GM23248 (cell line): ENCODE measurements at regions not wholly inside any gene's neighbourhood (a gene's known extent, or its start where the extent isn't known, plus 50 kb on each side); places are given as distances from the start of the nearest gene placed in this dataset.

ENCODE experiments used
- DNase-seq: peaks from one replicate; pipeline ENCODE4 v3.0.0-alpha.2; 2015
- H2AFZ ChIP-seq: fragments of 200-600 bp; sonication (generic); 2 replicates; pipeline ENCODE4 v1.6.1; 2016; ENCODE audit warnings: antibody characterized with exemption
- H3F3A ChIP-seq: fragments of 200-600 bp; sonication (generic); 2 replicates; pipeline ENCODE4 v1.6.1; 2016; ENCODE audit warnings: mild to moderate bottlenecking, antibody characterized with exemption, mixed run types; ENCODE audit not compliant: insufficient read depth
- H3K27ac ChIP-seq: fragments of 200-600 bp; sonication (generic); 2 replicates; pipeline ENCODE4 v1.5.1; 2016; ENCODE audit warnings: mild to moderate bottlenecking
- H3K27me3 ChIP-seq: fragments of 200-600 bp; sonication (generic); replicated peaks from 2 replicates; pipeline ENCODE4 v1.6.1; 2016; ENCODE audit warnings: mild to moderate bottlenecking; ENCODE audit not compliant: insufficient read depth
- H3K36me3 ChIP-seq: fragments of 200-600 bp; sonication (generic); 2 replicates; pipeline ENCODE4 v1.6.1; 2016; ENCODE audit warnings: low read depth, mild to moderate bottlenecking
- H3K4me1 ChIP-seq: fragments of 200-600 bp; sonication (generic); 2 replicates; pipeline ENCODE4 v1.6.1; 2016; ENCODE audit warnings: mild to moderate bottlenecking; ENCODE audit not compliant: insufficient read depth
- H3K4me2 ChIP-seq: fragments of 200-600 bp; sonication (generic); one replicate; pipeline ENCODE4 v1.6.1; 2016; ENCODE audit warnings: mild to moderate bottlenecking; ENCODE audit not compliant: unreplicated experiment
- H3K4me3 ChIP-seq: fragments of 200-600 bp; sonication (generic); 2 replicates; pipeline ENCODE4 v1.5.1; 2016; ENCODE audit warnings: mild to moderate bottlenecking
- H3K79me2 ChIP-seq: fragments of 200-600 bp; sonication (generic); 2 replicates; pipeline ENCODE4 v1.6.1; 2016; ENCODE audit warnings: mild to moderate bottlenecking; ENCODE audit not compliant: insufficient read depth
- H3K9ac ChIP-seq: fragments of 200-600 bp; sonication (generic); 2 replicates; pipeline ENCODE4 v1.6.1; 2016; ENCODE audit warnings: mild to moderate bottlenecking
- H3K9me2 ChIP-seq: fragments of 200-600 bp; sonication (generic); 2 replicates; pipeline ENCODE4 v1.6.1; 2016; ENCODE audit warnings: mixed run types, mild to moderate bottlenecking, moderate library complexity; ENCODE audit not compliant: insufficient read depth
- H3K9me3 ChIP-seq: fragments of 200-600 bp; sonication (generic); one replicate; pipeline ENCODE4 v1.6.1; 2017; ENCODE audit warnings: low read depth
- H4K20me1 ChIP-seq: fragments of 200-600 bp; sonication (generic); 2 replicates; pipeline ENCODE4 v1.6.0; 2016; ENCODE audit not compliant: insufficient read depth
- EZH2 ChIP-seq: fragments of 200-600 bp; sonication (generic); IDR thresholded peaks from 2 replicates; pipeline ENCODE4 v1.6.1; 2018; ENCODE audit warnings: antibody characterized with exemption, mild to moderate bottlenecking; ENCODE audit not compliant: insufficient read depth, poor library complexity, severe bottlenecking
- EZH2phosphoT487 ChIP-seq: fragments of 200-600 bp; sonication (generic); IDR thresholded peaks from 2 replicates; pipeline ENCODE4 v1.6.1; 2018; ENCODE audit warnings: antibody characterized with exemption, moderate library complexity, mild to moderate bottlenecking, low read depth; ENCODE audit not compliant: insufficient read depth
- WGBS, 2 experiments: methylation state at CpG; one replicate each; pipeline ENCODE4 v1.1.6; 2015 to 2017; ENCODE audit warnings: low lambda C conversion rate in 2 of 2, low coverage in 1 of 2; ENCODE audit errors: missing lambda C conversion rate in 2 of 2; 5-methylcytosine and 5-hydroxymethylcytosine counted together
- in situ Hi-C: fragments of 300-500 bp; cut with MboI; formaldehyde crosslinking; loops from 2 replicates; pipeline ENCODE4 v1.15.0; 2020

DNA sequence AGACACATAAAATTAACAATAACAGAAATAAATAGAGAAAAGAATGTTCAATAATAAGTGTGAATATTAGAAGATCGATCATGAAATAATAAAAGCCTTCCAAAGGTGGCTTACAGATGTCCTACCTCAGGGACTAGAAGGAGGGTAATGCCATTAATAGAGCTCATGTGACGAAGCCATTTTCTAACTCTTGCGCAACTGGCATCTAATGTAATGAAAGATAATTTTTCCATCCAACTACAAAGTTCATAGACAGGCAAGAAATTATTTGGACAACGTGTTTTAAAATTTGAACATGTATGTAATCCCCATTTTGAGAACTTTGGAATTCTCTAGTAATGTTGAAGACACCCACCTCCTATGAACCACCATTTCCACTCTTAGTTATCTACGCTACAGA lies 1394.3 kb upstream of the LRRTM3 start:
- Histone ChIP-seq H3K9me3 (no peaks in the 10 kb centered on the region), H3K9me2 (no peaks in the 10 kb centered on the region), H3K27me3 (no peaks in the 10 kb centered on the region), H3K79me2 (no peaks in the 10 kb centered on the region), H3K9ac (no peak overlapping the region), H3K4me1 (no peaks in the 10 kb centered on the region), H3F3A (no peaks in the 10 kb centered on the region), H3K27ac (no peak overlapping the region), H3K4me2 (no peak overlapping the region), H4K20me1 (no peaks in the 10 kb centered on the region), H2AFZ (no peak overlapping the region), H3K36me3 (no peaks in the 10 kb centered on the region), H3K4me3 (no peak overlapping the region)
- WGBS, 2 experiments = 39% methylated on average over 5 of the region's 5 CpGs
- TF ChIP-seq EZH2 (no peak), EZH2phosphoT487 (no peak)
- no peak for DNase-seq
- in situ Hi-C loops = no loop called here

GRCh38 chr10:65534771-65535170 lies 1391.1 kb upstream of the LRRTM3 start:
- no peaks in the 10 kb centered on the region for H3K36me3 ChIP-seq
- no peaks in the 10 kb centered on the region for H3K4me1 ChIP-seq
- no peaks in the 10 kb centered on the region for H3K27me3 ChIP-seq
- 0 to 2% methylated on average over 2 of the region's 2 CpGs for WGBS, 2 experiments
- H3K79me2 ChIP-seq = no peaks in the 10 kb centered on the region
- H2AFZ ChIP-seq = no peak overlapping the region
- no peaks in the 10 kb centered on the region for H3F3A ChIP-seq
- no peak for DNase-seq
- no peak overlapping the region for H3K4me2 ChIP-seq
- no peak for TF ChIP-seq EZH2phosphoT487
- no peak for TF ChIP-seq EZH2
- no peak overlapping the region for H3K4me3 ChIP-seq
- no peak overlapping the region for H3K27ac ChIP-seq
- H3K9me2 ChIP-seq = no peaks in the 10 kb centered on the region
- H4K20me1 ChIP-seq = no peaks in the 10 kb centered on the region
- H3K9ac ChIP-seq = no peak overlapping the region
- no peaks in the 10 kb centered on the region for H3K9me3 ChIP-seq
- in situ Hi-C loops = no loop called here

DNA sequence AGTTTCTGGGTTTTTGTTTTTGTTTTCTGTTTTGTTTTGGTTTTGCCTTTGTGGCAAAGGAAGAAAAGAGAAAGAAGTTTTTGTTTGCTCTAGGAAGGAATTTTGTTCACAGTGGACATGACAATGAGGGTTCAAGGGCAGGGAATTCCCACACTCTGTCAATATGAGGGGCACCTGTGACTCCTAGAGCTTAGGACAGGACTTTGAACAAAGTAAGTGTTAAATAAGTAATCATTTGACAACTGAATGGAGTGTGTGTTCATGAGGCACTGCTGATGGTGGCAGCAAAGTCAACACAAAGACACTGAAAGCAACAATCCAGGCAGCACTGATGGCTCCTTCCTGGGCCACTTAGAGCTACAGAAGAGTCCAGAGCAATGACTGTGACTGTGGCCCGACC lies 1381.1 kb upstream of the LRRTM3 start:
- TF ChIP-seq EZH2 (no peak), EZH2phosphoT487 (no peak)
- no peak for DNase-seq
- Histone ChIP-seq H3K9ac (no peak overlapping the region), H3K36me3 (no peaks in the 10 kb centered on the region), H3K27ac (no peak overlapping the region), H3F3A (no peaks in the 10 kb centered on the region), H3K9me2 (no peaks in the 10 kb centered on the region), H4K20me1 (no peaks in the 10 kb centered on the region), H3K4me3 (no peak overlapping the region), H3K9me3 (no peaks in the 10 kb centered on the region), H3K27me3 (no peaks in the 10 kb centered on the region), H2AFZ (no peak overlapping the region), H3K4me2 (no peak overlapping the region), H3K79me2 (no peaks in the 10 kb centered on the region), H3K4me1 (no peaks in the 10 kb centered on the region)
- 8 to 16% methylated on average over 1 of the region's 1 CpG for WGBS, 2 experiments
- in situ Hi-C loops = no loop called here

GRCh38 chr10:65548001-65548400 lies 1377.8 kb upstream of the LRRTM3 start:
- no peaks in the 10 kb centered on the region for H4K20me1 ChIP-seq
- H3K9ac ChIP-seq = no peak overlapping the region
- no peak overlapping the region for H3K4me3 ChIP-seq
- no peaks in the 10 kb centered on the region for H3K79me2 ChIP-seq
- WGBS, 2 experiments = 2 to 12% methylated on average over 3 of the region's 3 CpGs
- DNase-seq = no peak
- H3K4me2 ChIP-seq = no peak overlapping the region
- H3K36me3 ChIP-seq = no peaks in the 10 kb centered on the region
- no peak overlapping the region for H3K27ac ChIP-seq
- no peaks in the 10 kb centered on the region for H3F3A ChIP-seq
- in situ Hi-C loops = no loop called here
- no peaks in the 10 kb centered on the region for H3K9me2 ChIP-seq
- no peak overlapping the region for H2AFZ ChIP-seq
- no peaks in the 10 kb centered on the region for H3K4me1 ChIP-seq
- H3K9me3 ChIP-seq = no peaks in the 10 kb centered on the region
- TF ChIP-seq EZH2phosphoT487 (no peak), EZH2 (no peak)
- H3K27me3 ChIP-seq = no peaks in the 10 kb centered on the region

GRCh38 chr10:65550761-65551160 lies 1375.1 kb upstream of the LRRTM3 start:
- Histone ChIP-seq H4K20me1 (no peaks in the 10 kb centered on the region), H3K36me3 (no peaks in the 10 kb centered on the region), H3K9me3 (no peaks in the 10 kb centered on the region), H3K27ac (no peak overlapping the region), H3K9ac (no peak overlapping the region), H3K9me2 (no peaks in the 10 kb centered on the region), H3K27me3 (no peaks in the 10 kb centered on the region), H3K4me2 (no peak overlapping the region), H3F3A (no peaks in the 10 kb centered on the region), H3K79me2 (no peaks in the 10 kb centered on the region), H3K4me3 (no peak overlapping the region), H3K4me1 (no peaks in the 10 kb centered on the region), H2AFZ (no peak overlapping the region)
- 32 to 42% methylated on average over 4 of the region's 4 CpGs for WGBS, 2 experiments
- DNase-seq = no peak
- TF ChIP-seq EZH2 (no peak), EZH2phosphoT487 (no peak)
- in situ Hi-C loops = no loop called here
